NT2/D1 (cell line): ENCODE measurements at regions not wholly inside any gene's neighbourhood (a gene's known extent, or its start where the extent isn't known, plus 50 kb on each side); places are given as distances from the start of the nearest gene placed in this dataset.

Experiments
- SUZ12 ChIP-seq: IDR thresholded peaks from 2 replicates; pipeline ENCODE4 v1.6.1; 2011; ENCODE audit not compliant: insufficient read length, insufficient read depth; ENCODE audit errors: extremely low read depth
- YY1 ChIP-seq: IDR thresholded peaks from 2 replicates; pipeline ENCODE4 v1.6.1; 2011; ENCODE audit not compliant: insufficient read length, insufficient read depth
- ZNF274 ChIP-seq: IDR thresholded peaks from 2 replicates; pipeline ENCODE4 v1.6.1; 2011; ENCODE audit warnings: mild to moderate bottlenecking, low read depth, low read length

- no peak for TF ChIP-seq ZNF274
- TF ChIP-seq YY1 = no peak
- TF ChIP-seq SUZ12 = no peak
These were observed 565.9 kb upstream of the SPRY2 start for GRCh38 chr13:80906860-80907259.
